ENCODE measurements at regions not wholly inside any gene's neighbourhood (a gene's known extent, or its start where the extent isn't known, plus 50 kb on each side); places are given as distances from the start of the nearest gene placed in this dataset.

DNA sequence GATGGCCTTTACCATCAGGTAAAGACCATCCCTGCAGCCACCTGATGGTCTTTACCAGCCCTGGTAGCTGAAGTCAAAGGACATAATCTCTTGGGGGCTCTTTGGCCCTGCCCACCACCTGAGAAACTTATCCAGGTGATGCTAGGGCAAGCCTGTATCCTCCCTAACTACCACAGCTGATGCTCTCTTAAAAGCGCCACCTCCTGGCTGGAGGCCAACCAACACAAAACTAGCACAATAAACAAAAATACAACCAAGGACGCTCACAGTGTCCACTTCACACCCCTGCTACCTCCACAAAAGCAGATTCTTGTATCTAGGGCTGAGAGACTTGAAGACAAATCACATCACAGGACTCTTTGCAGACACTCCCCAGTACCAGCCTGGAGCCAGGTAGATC lies 357.1 kb upstream of the POU3F1 start:
- TF ChIP-seq, protein P1, sequence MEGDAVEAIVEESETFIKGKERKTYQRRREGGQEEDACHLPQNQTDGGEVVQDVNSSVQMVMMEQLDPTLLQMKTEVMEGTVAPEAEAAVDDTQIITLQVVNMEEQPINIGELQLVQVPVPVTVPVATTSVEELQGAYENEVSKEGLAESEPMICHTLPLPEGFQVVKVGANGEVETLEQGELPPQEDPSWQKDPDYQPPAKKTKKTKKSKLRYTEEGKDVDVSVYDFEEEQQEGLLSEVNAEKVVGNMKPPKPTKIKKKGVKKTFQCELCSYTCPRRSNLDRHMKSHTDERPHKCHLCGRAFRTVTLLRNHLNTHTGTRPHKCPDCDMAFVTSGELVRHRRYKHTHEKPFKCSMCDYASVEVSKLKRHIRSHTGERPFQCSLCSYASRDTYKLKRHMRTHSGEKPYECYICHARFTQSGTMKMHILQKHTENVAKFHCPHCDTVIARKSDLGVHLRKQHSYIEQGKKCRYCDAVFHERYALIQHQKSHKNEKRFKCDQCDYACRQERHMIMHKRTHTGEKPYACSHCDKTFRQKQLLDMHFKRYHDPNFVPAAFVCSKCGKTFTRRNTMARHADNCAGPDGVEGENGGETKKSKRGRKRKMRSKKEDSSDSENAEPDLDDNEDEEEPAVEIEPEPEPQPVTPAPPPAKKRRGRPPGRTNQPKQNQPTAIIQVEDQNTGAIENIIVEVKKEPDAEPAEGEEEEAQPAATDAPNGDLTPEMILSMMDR (IDR thresholded peaks at IDR 0.05): no peak
- no peak for TF ChIP-seq POLR2A (IDR thresholded peaks at IDR 0.05)
